SU-DHL-6 (cell line): ENCODE measurements at regions not wholly inside any gene's neighbourhood (a gene's known extent, or its start where the extent isn't known, plus 50 kb on each side); places are given as distances from the start of the nearest gene placed in this dataset.
"Not testable (repeated sequence)": the region's sequence is repeated elsewhere in the genome, so short reads cannot be mapped to it uniquely, and the experiment has no call there.

Experiments used
- H2AFZ ChIP-seq: fragments of 200-600 bp; sonication (generic); 2 replicates; pipeline ENCODE4 v1.6.1; 2014; ENCODE audit warnings: low read depth, mild to moderate bottlenecking, moderate library complexity, mixed read lengths, antibody characterized with exemption, low read length; ENCODE audit not compliant: severe bottlenecking
- H3F3A ChIP-seq: fragments of 200-600 bp; shearing (Covaris generic); 2 replicates; pipeline ENCODE4 v1.6.0; 2016; ENCODE audit warnings: antibody characterized with exemption, mild to moderate bottlenecking; ENCODE audit not compliant: insufficient read depth
- H3K27ac ChIP-seq: fragments of 200-600 bp; sonication (generic); 2 replicates; pipeline ENCODE4 v1.5.1; 2016; ENCODE audit warnings: low read depth, mild to moderate bottlenecking, low read length, moderate library complexity, mixed read lengths
- H3K27me3 ChIP-seq: fragments of 200-600 bp; sonication (generic), shearing (Covaris generic); 2 replicates; pipeline ENCODE4 v1.6.0; 2014; ENCODE audit warnings: mild to moderate bottlenecking, low read length
- H3K36me3 ChIP-seq: fragments of 200-600 bp; sonication (generic); 2 replicates; pipeline ENCODE4 v1.6.1; 2014; ENCODE audit warnings: mild to moderate bottlenecking, low read length, mixed read lengths
- H3K4me2 ChIP-seq: fragments of 300-600, 200-600 bp; shearing (Covaris generic), sonication (generic); 2 replicates; pipeline ENCODE4 v1.6.0; 2014; ENCODE audit warnings: low read length, low read depth, mild to moderate bottlenecking; ENCODE audit not compliant: poor library complexity, severe bottlenecking
- H3K4me3 ChIP-seq: fragments of 200-600 bp; sonication (generic); 2 replicates; pipeline ENCODE4 v1.5.1; 2014; ENCODE audit warnings: antibody characterized with exemption, low read length, mild to moderate bottlenecking, mixed read lengths; ENCODE audit not compliant: insufficient read depth, poor library complexity, severe bottlenecking
- H3K79me2 ChIP-seq: fragments of 200-600 bp; sonication (generic); 2 replicates; pipeline ENCODE4 v1.6.1; 2014; ENCODE audit warnings: mild to moderate bottlenecking, low read length, moderate library complexity; ENCODE audit not compliant: insufficient read depth
- H3K9ac ChIP-seq: fragments of 200-600 bp; sonication (generic); 2 replicates; pipeline ENCODE4 v1.7.0; 2014; ENCODE audit warnings: mild to moderate bottlenecking, low read length
- H3K9me2 ChIP-seq: fragments of 200-600 bp; sonication (generic); replicated peaks from 2 replicates; pipeline ENCODE4 v1.6.1; 2014; ENCODE audit warnings: low read length; ENCODE audit not compliant: insufficient read depth
- H3K9me3 ChIP-seq: fragments of 200-600 bp; sonication (generic); 2 replicates; pipeline ENCODE4 v1.6.1; 2014; ENCODE audit warnings: low read length, mixed read lengths; ENCODE audit not compliant: insufficient read depth
- H4K20me1 ChIP-seq: fragments of 200-600 bp; sonication (generic); 2 replicates; pipeline ENCODE4 v1.6.1; 2014; ENCODE audit warnings: low read depth, mild to moderate bottlenecking, antibody characterized with exemption, low read length, moderate library complexity, mixed read lengths
- EZH2phosphoT487 ChIP-seq: fragments of 200-600 bp; sonication (generic), shearing (Covaris generic); conservative IDR thresholded peaks from 2 replicates; pipeline ENCODE4 v1.6.1; 2018; ENCODE audit warnings: mild to moderate bottlenecking, antibody characterized with exemption, low read length, moderate library complexity, mixed read lengths
- TF ChIP-seq, protein P1 (sequence below): fragments of 200-600 bp; sonication (generic); IDR thresholded peaks from one replicate; pipeline ENCODE4 v1.5.1; 2017; ENCODE audit warnings: antibody characterized with exemption, mild to moderate bottlenecking, low read length, moderate library complexity; ENCODE audit not compliant: insufficient read depth, poor library complexity, severe bottlenecking

DNA sequence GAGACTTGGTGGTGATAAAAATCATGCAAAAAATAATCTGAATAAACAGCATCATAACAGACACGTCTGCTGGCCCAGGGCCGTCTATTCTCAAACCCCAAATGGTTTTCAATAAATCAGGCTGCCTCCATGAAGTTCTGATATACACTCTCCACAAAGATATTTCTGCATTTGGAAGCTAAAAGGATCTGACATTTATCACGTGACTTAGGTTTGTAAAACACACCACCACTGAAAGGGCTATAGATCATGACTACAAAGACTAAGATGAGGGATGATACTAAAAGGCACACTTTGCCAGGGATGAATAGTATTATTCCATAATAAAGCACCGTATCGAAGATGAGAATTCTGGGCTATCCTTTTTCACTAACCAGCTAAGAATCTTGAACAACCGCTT lies 67.6 kb upstream of the ADAMTS18 start:
- Histone ChIP-seq H2AFZ (no peak overlapping the region), H3K27me3 (no peaks in the 10 kb centered on the region), H3K36me3 (no peaks in the 10 kb centered on the region), H3K4me3 (no peak overlapping the region), H3K9me2 (no peaks in the 10 kb centered on the region), H3F3A (no peaks in the 10 kb centered on the region), H3K9ac (no peak overlapping the region), H3K9me3 (no peaks in the 10 kb centered on the region), H3K4me2 (no peak overlapping the region), H3K79me2 (no peaks in the 10 kb centered on the region), H4K20me1 (no peaks in the 10 kb centered on the region), H3K27ac (no peak overlapping the region)
- no peak for TF ChIP-seq EZH2phosphoT487
- TF ChIP-seq, protein P1, sequence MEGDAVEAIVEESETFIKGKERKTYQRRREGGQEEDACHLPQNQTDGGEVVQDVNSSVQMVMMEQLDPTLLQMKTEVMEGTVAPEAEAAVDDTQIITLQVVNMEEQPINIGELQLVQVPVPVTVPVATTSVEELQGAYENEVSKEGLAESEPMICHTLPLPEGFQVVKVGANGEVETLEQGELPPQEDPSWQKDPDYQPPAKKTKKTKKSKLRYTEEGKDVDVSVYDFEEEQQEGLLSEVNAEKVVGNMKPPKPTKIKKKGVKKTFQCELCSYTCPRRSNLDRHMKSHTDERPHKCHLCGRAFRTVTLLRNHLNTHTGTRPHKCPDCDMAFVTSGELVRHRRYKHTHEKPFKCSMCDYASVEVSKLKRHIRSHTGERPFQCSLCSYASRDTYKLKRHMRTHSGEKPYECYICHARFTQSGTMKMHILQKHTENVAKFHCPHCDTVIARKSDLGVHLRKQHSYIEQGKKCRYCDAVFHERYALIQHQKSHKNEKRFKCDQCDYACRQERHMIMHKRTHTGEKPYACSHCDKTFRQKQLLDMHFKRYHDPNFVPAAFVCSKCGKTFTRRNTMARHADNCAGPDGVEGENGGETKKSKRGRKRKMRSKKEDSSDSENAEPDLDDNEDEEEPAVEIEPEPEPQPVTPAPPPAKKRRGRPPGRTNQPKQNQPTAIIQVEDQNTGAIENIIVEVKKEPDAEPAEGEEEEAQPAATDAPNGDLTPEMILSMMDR = no peak

DNA sequence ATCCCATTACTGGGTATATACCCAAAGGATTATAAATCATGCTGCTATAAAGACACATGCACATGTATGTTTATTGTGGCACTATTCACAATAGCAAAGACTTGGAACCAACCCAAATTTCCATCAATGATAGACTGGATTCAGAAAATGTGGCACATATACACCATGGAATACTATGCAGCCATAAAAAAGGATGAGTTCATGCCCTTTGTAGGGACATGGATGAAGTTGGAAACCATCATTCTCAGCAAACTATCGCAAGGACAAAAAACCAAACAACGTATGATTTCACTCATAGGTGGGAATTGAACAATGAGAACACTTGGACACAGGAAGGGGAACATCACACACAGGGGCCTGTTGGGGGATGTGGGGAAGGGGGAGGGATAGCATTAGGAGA lies 71.7 kb upstream of the ADAMTS18 start:
- H3K9me3 ChIP-seq, H3F3A ChIP-seq, H3K27me3 ChIP-seq, H3K9me2 ChIP-seq, H2AFZ ChIP-seq, H3K36me3 ChIP-seq, H3K4me3 ChIP-seq, H3K9ac ChIP-seq, H4K20me1 ChIP-seq, H3K79me2 ChIP-seq, H3K27ac ChIP-seq, H3K4me2 ChIP-seq: not testable (repeated sequence)

DNA sequence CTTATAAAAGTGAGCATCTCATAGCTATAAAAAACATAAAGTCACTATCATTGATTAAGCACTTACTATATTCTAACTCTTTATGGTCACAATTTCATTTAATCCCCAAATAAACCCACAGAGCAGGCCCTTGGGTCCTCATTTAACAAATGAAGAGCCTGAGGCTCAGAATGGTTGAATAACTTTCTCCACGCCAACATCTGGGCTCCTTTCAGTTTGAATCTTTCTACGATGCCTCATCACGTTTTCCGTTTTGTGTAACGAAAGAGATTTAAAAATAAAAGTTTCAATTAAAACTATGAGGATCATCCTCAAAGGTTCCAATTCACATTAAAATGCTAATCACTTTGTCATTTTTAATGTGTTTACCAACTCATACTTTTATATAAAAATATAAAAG lies 74.2 kb upstream of the ADAMTS18 start:
- H3K9me3 ChIP-seq = no peaks in the 10 kb centered on the region
- H3K4me3 ChIP-seq = no peak overlapping the region
- H3K79me2 ChIP-seq = no peaks in the 10 kb centered on the region
- H3K9ac ChIP-seq = no peak overlapping the region
- no peaks in the 10 kb centered on the region for H3F3A ChIP-seq
- TF ChIP-seq, protein P1 = no peak
- TF ChIP-seq EZH2phosphoT487 = no peak
- no peaks in the 10 kb centered on the region for H4K20me1 ChIP-seq
- no peak overlapping the region for H2AFZ ChIP-seq
- no peaks in the 10 kb centered on the region for H3K36me3 ChIP-seq
- H3K9me2 ChIP-seq = no peaks in the 10 kb centered on the region
- H3K27me3 ChIP-seq = no peaks in the 10 kb centered on the region
- no peak overlapping the region for H3K4me2 ChIP-seq
- H3K27ac ChIP-seq = no peak overlapping the region

DNA sequence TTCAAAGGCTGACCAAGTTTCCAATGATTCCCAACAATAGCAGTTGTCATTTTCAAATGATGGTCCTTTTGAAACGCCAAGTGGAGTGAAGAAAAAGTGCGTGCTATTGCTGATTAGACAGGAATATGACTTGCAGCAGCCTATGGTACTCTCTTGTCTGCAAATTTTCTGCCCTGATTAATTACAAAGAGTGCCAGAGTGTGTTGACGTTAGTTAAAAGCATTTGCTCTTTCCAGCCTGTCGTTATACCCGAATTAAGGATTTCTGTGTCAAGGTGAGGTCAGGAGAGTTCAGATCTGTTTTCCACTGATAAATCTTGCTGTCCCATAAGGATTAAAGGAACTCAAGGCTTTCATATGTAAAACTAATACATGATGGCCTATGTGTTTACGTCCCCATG lies 75.0 kb upstream of the ADAMTS18 start:
- Histone ChIP-seq H3K27ac (no peak overlapping the region), H3F3A (no peaks in the 10 kb centered on the region), H3K4me3 (no peak overlapping the region), H3K27me3 (no peaks in the 10 kb centered on the region), H3K9ac (no peak overlapping the region), H3K9me3 (no peaks in the 10 kb centered on the region), H2AFZ (no peak overlapping the region), H4K20me1 (no peaks in the 10 kb centered on the region), H3K9me2 (no peaks in the 10 kb centered on the region), H3K79me2 (no peaks in the 10 kb centered on the region), H3K36me3 (no peaks in the 10 kb centered on the region), H3K4me2 (no peak overlapping the region)
- TF ChIP-seq, protein P1 = no peak
- no peak for TF ChIP-seq EZH2phosphoT487
